H1 (cell line): ENCODE measurements at regions not wholly inside any gene's neighbourhood (a gene's known extent, or its start where the extent isn't known, plus 50 kb on each side); places are given as distances from the start of the nearest gene placed in this dataset.

Experiments used
- CTCF ChIA-PET: fragments of 300-600 bp; sonication (Branson Sonifier 250); formaldehyde crosslinking; loops from one replicate; lab custom pipeline; 2021; ENCODE audit not compliant: partially characterized antibody; lab: Charles Lee
- POLR2A ChIA-PET: fragments of 300-600 bp; sonication (Branson Sonifier 250); formaldehyde crosslinking; loops from one replicate; lab custom pipeline; 2021; ENCODE audit warnings: inconsistent platforms; ENCODE audit not compliant: partially characterized antibody; lab: Charles Lee
- DNase-seq, 2 experiments: peaks; one replicate each; pipeline versions ENCODE4 v3.0.0 to v3.0.0-alpha.2; 2010 to 2022; ENCODE audit warnings: low spot score in 2 of 2, low read depth in 1 of 2, mixed read lengths in 1 of 2
- FAIRE-seq: peaks from 2 replicates; lab custom pipeline; 2011; peaks lifted over from hg19 to GRCh38; lab: Jason Lieb, UNC
- H2AFZ ChIP-seq: 2 replicates; pipeline ENCODE4 v1.8.1; 2012; ENCODE audit warnings: low read length, inconsistent platforms
- H2AK5ac ChIP-seq: 2 replicates; pipeline ENCODE4 v1.6.1; 2013; ENCODE audit warnings: low read depth, low read length
- H2BK120ac ChIP-seq: replicated peaks from 2 replicates; pipeline ENCODE3; 2013; ENCODE audit warnings: low read depth, low read length, inconsistent platforms
- H2BK12ac ChIP-seq: 2 replicates; pipeline ENCODE4 v1.6.1; 2013; ENCODE audit warnings: low read depth, low read length
- H2BK15ac ChIP-seq: 2 replicates; pipeline ENCODE4 v1.6.1; 2013; ENCODE audit warnings: low read length
- H2BK20ac ChIP-seq: 2 replicates; pipeline ENCODE4 v1.6.1; 2013; ENCODE audit warnings: low read length
- H2BK5ac ChIP-seq: 2 replicates; pipeline ENCODE4 v1.6.1; 2013; ENCODE audit warnings: low read depth, low read length
- H3K14ac ChIP-seq: 2 replicates; pipeline ENCODE4 v1.6.1; 2013; ENCODE audit warnings: inconsistent platforms; ENCODE audit not compliant: insufficient read length
- H3K18ac ChIP-seq: 2 replicates; pipeline ENCODE4 v1.6.1; 2013; ENCODE audit warnings: low read length; ENCODE audit errors: extremely low read depth
- H3K23ac ChIP-seq: 2 replicates; pipeline ENCODE4 v1.6.1; 2013; ENCODE audit warnings: inconsistent platforms; ENCODE audit not compliant: insufficient read length
- H3K23me2 ChIP-seq: 2 replicates; pipeline ENCODE4 v1.6.1; 2013; ENCODE audit warnings: low read depth, low read length
- H3K27ac ChIP-seq: 2 replicates; pipeline ENCODE4 v1.6.1; 2011; ENCODE audit warnings: low read depth, low read length, inconsistent platforms
- H3K27me3 ChIP-seq, 4 experiments: replicated peaks in 1 of 4; 1 replicate in 1 of 4; 2 replicates in 3 of 4; pipeline versions ENCODE4 v1.6.1 to v1.8.1; 2011 to 2013; ENCODE audit warnings: low read length in 3 of 4, mild to moderate bottlenecking in 3 of 4, inconsistent platforms in 2 of 4, mixed read lengths in 2 of 4, moderate library complexity in 1 of 4; ENCODE audit not compliant: control insufficient read depth in 3 of 4, insufficient read depth in 3 of 4; ENCODE audit errors: extremely low read depth in 1 of 4
- H3K36me3 ChIP-seq, 4 experiments: 2 replicates each; pipeline versions ENCODE4 v1.6.1 to v1.8.1; 2011 to 2013; ENCODE audit warnings: mild to moderate bottlenecking in 4 of 4, low read length in 3 of 4, moderate library complexity in 2 of 4, control low read depth in 1 of 4, inconsistent platforms in 1 of 4; ENCODE audit not compliant: insufficient read depth in 4 of 4, control insufficient read depth in 2 of 4
- H3K4ac ChIP-seq: replicated peaks from 2 replicates; pipeline ENCODE3; 2013; ENCODE audit warnings: low read length, low read depth, mixed read lengths, inconsistent platforms; ENCODE audit not compliant: insufficient read length
- H3K4me1 ChIP-seq, 4 experiments: replicated peaks in 1 of 4; 1 replicate in 1 of 4; 2 replicates in 3 of 4; pipeline versions ENCODE4 v1.6.1 to v1.8.1; 2011 to 2013; ENCODE audit warnings: low read length in 3 of 4, inconsistent platforms in 2 of 4, mixed read lengths in 1 of 4; ENCODE audit not compliant: insufficient read depth in 4 of 4, control insufficient read depth in 3 of 4
- H3K4me2 ChIP-seq, 2 experiments: 2 replicates each; pipeline versions ENCODE4 v1.6.1 to v1.8.1; 2011 to 2013; ENCODE audit warnings: low read depth in 2 of 2, low read length in 2 of 2, control low read depth in 1 of 2, inconsistent platforms in 1 of 2, mild to moderate bottlenecking in 1 of 2; ENCODE audit not compliant: insufficient read depth in 1 of 2
- H3K4me3 ChIP-seq, 4 experiments: fragments of 200-600, 300-600 bp in 1 of 4; sonication (generic), shearing (Covaris generic), sonication (Bioruptor Twin) in 1 of 4; 2 replicates each; pipeline versions ENCODE4 v1.5.1 to v1.8.1; 2011 to 2016; ENCODE audit warnings: low read length in 4 of 4, low read depth in 3 of 4, control low read depth in 2 of 4, inconsistent platforms in 2 of 4, mild to moderate bottlenecking in 2 of 4, mixed read lengths in 1 of 4, moderate library complexity in 1 of 4; ENCODE audit not compliant: insufficient read depth in 2 of 4; ENCODE audit errors: extremely low read depth in 1 of 4
- H3K56ac ChIP-seq: replicated peaks from 2 replicates; pipeline ENCODE3; 2013; ENCODE audit warnings: low read depth, mild to moderate bottlenecking, mixed read lengths, low read length, inconsistent platforms; ENCODE audit not compliant: insufficient read length
- H3K79me1 ChIP-seq: 2 replicates; pipeline ENCODE4 v1.6.1; 2013; ENCODE audit warnings: low read depth, low read length, control low read depth
- H3K79me2 ChIP-seq, 2 experiments: 2 replicates each; pipeline versions ENCODE4 v1.6.1 to v1.8.1; 2012 to 2013; ENCODE audit warnings: low read length in 2 of 2, mild to moderate bottlenecking in 2 of 2, inconsistent platforms in 1 of 2; ENCODE audit not compliant: insufficient read depth in 2 of 2, control insufficient read depth in 1 of 2
- H3K9ac ChIP-seq, 4 experiments: replicated peaks in 1 of 4; 1 replicate in 1 of 4; 2 replicates in 3 of 4; pipeline versions ENCODE4 v1.6.1 to v1.8.1; 2011 to 2013; ENCODE audit warnings: low read depth in 3 of 4, low read length in 3 of 4, control low read depth in 2 of 4, mild to moderate bottlenecking in 2 of 4, moderate library complexity in 2 of 4, inconsistent platforms in 1 of 4; ENCODE audit errors: extremely low read depth in 1 of 4
- H3K9me3 ChIP-seq, 2 experiments: 2 replicates each; pipeline versions ENCODE4 v1.6.1 to v1.8.1; 2012 to 2013; ENCODE audit warnings: mild to moderate bottlenecking in 2 of 2, moderate library complexity in 2 of 2, control low read depth in 1 of 2, inconsistent platforms in 1 of 2, low read depth in 1 of 2, low read length in 1 of 2, mixed read lengths in 1 of 2; ENCODE audit not compliant: insufficient read depth in 2 of 2
- H4K20me1 ChIP-seq, 2 experiments: replicated peaks in 1 of 2; 2 replicates each; pipeline versions ENCODE3 to v1.8.1; 2011 to 2013; ENCODE audit warnings: inconsistent platforms in 2 of 2, low read length in 2 of 2, mild to moderate bottlenecking in 1 of 2; ENCODE audit not compliant: insufficient read depth in 2 of 2, control insufficient read depth in 1 of 2
- H4K5ac ChIP-seq: 2 replicates; pipeline ENCODE4 v1.6.1; 2013; ENCODE audit warnings: low read length, low read depth, mixed read lengths, inconsistent platforms; ENCODE audit not compliant: insufficient read length
- H4K8ac ChIP-seq: 2 replicates; pipeline ENCODE4 v1.8.0; 2013; ENCODE audit warnings: mild to moderate bottlenecking, moderate library complexity, low read length, inconsistent platforms; ENCODE audit not compliant: insufficient read depth; ENCODE audit errors: extremely low read depth
- H4K91ac ChIP-seq: replicated peaks from 2 replicates; pipeline ENCODE3; 2013; ENCODE audit warnings: low read length, mixed read lengths, inconsistent platforms; ENCODE audit not compliant: insufficient read length
- ASH2L ChIP-seq: fragments of 200-600, 300-600 bp; sonication (generic); IDR thresholded peaks from one replicate; pipeline ENCODE4 v1.7.1; 2017; ENCODE audit warnings: low read length
- BACH1 ChIP-seq: IDR thresholded peaks from 2 replicates; pipeline ENCODE4 v1.6.1; 2012; ENCODE audit warnings: low read length, improper control_type of control experiment
- RAD21 ChIP-seq, 2 experiments: IDR thresholded peaks in 1 of 2; conservative IDR thresholded peaks in 1 of 2; 2 replicates each; pipeline ENCODE4 v1.6.1; 2011; ENCODE audit warnings: low read depth in 2 of 2, low read length in 2 of 2, improper control_type of control experiment in 1 of 2, inconsistent platforms in 1 of 2, mild to moderate bottlenecking in 1 of 2, moderate library complexity in 1 of 2
- RFX5 ChIP-seq: IDR thresholded peaks from 2 replicates; pipeline ENCODE4 v1.6.1; 2011; ENCODE audit warnings: low read depth, low read length, improper control_type of control experiment, borderline replicate concordance
- SIX5 ChIP-seq: IDR thresholded peaks from 2 replicates; pipeline ENCODE4 v1.6.1; 2011; ENCODE audit warnings: mild to moderate bottlenecking, low read depth, low read length
- TCF12 ChIP-seq: IDR thresholded peaks from 2 replicates; pipeline ENCODE4 v1.6.1; 2011; ENCODE audit warnings: low read depth, mild to moderate bottlenecking, low read length
- USF2 ChIP-seq: IDR thresholded peaks from 2 replicates; pipeline ENCODE4 v1.6.1; 2011; ENCODE audit warnings: low read length, improper control_type of control experiment
- ZNF274 ChIP-seq: IDR thresholded peaks from 2 replicates; pipeline ENCODE4 v1.7.0; 2012; ENCODE audit warnings: low read length, borderline replicate concordance; ENCODE audit errors: extremely low read depth

- no peak overlapping the region for H2BK5ac ChIP-seq
- no peak overlapping the region for H2BK12ac ChIP-seq
- no peak overlapping the region for H2BK15ac ChIP-seq
- H3K14ac ChIP-seq, result no peak overlapping the region
- H2BK20ac ChIP-seq, result no peak overlapping the region
- H3K36me3 ChIP-seq, result no peaks in the 10 kb centered on the region
- no peak overlapping the region for H2AFZ ChIP-seq
- ChIA-PET POLR2A (no interaction called here), CTCF (no interaction called here)
- no peak overlapping the region for H3K23ac ChIP-seq
- H2AK5ac ChIP-seq, result no peak overlapping the region
- DNase-seq, result no peak
- H3K4me1 ChIP-seq, result no peaks in the 10 kb centered on the region
- H3K9ac ChIP-seq, result no peak overlapping the region
- no peak overlapping the region for H3K56ac ChIP-seq
- no peaks in the 10 kb centered on the region for H4K20me1 ChIP-seq
- no peak overlapping the region for H4K5ac ChIP-seq
- no peak overlapping the region for H3K27ac ChIP-seq
- H4K91ac ChIP-seq, result no peak overlapping the region
- no peak overlapping the region for H3K4ac ChIP-seq
- no peak for FAIRE-seq
- H3K79me2 ChIP-seq, result no peaks in the 10 kb centered on the region
- no peak overlapping the region for H3K4me3 ChIP-seq
- no peak overlapping the region for H3K18ac ChIP-seq
- H3K79me1 ChIP-seq, result no peaks in the 10 kb centered on the region
- H4K8ac ChIP-seq, result no peak overlapping the region
- TF ChIP-seq SIX5 (no peak), TCF12 (no peak), BACH1 (no peak), ZNF274 (no peak), RAD21 (IDR thresholded peaks at IDR 0.05 in 1 of 2, conservative IDR thresholded peaks at IDR 0.05 in 1 of 2; ENCODE audit: low read depth in 2 of 2, low read length in 2 of 2) (no peak), RFX5 (no peak), USF2 (no peak), ASH2L (no peak)
- H3K9me3 ChIP-seq, result no peaks in the 10 kb centered on the region
- H3K27me3 ChIP-seq, result no peaks in the 10 kb centered on the region
- H3K23me2 ChIP-seq, result no peaks in the 10 kb centered on the region
- no peak overlapping the region for H3K4me2 ChIP-seq
- H2BK120ac ChIP-seq, result no peak overlapping the region
Measured at GRCh38 chr3:159366476-159366875, 564.6 kb downstream of the MFSD1 start.
